ENCODE measurements at regions not wholly inside any gene's neighbourhood (a gene's known extent, or its start where the extent isn't known, plus 50 kb on each side); places are given as distances from the start of the nearest gene placed in this dataset.

- TF ChIP-seq KLF9 (tag by site-specific recombination; IDR thresholded peaks at IDR 0.05; ENCODE audit: low read depth) (no peak), ZBTB44 (tag by site-specific recombination; IDR thresholded peaks at IDR 0.05) (no peak), CTCF (tag by site-specific recombination; IDR thresholded peaks at IDR 0.05) (no peak), ZNF555 (tag by site-specific recombination; conservative IDR thresholded peaks at IDR 0.05) (no peak), ELK4 (IDR thresholded peaks at IDR 0.05; ENCODE audit: borderline replicate concordance, low read depth, low read length) (no peak), ZNF777 (tag by site-specific recombination; IDR thresholded peaks at IDR 0.05; ENCODE audit: borderline replicate concordance) (no peak)
Observed at GRCh38 chr13:59409211-59409610, 754.5 kb downstream of the DIAPH3 start.

Data from HEK293 (cell line).